ENCODE measurements at regions not wholly inside any gene's neighbourhood (a gene's known extent, or its start where the extent isn't known, plus 50 kb on each side); places are given as distances from the start of the nearest gene placed in this dataset.

DNA sequence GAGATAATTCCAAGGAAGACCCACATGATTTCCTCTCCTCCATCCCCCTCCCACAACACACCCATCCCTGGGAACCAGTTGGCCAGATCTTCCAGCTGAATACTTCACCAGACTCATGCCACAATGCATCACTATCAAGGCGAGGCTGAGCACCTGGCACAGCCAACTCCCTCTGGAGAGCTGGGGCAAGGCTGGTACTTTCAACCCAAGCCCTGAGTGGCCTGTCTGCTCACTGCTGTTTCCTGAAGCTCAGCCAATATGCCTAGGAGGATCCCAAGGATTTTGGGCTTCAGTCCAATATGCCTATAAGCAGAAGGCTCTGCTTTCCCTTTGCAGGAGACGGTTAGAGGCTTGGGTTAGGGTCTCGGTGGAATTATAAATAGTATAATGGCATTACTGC, 90.9 kb upstream of the NEO1 start:
- TF ChIP-seq, protein P1, sequence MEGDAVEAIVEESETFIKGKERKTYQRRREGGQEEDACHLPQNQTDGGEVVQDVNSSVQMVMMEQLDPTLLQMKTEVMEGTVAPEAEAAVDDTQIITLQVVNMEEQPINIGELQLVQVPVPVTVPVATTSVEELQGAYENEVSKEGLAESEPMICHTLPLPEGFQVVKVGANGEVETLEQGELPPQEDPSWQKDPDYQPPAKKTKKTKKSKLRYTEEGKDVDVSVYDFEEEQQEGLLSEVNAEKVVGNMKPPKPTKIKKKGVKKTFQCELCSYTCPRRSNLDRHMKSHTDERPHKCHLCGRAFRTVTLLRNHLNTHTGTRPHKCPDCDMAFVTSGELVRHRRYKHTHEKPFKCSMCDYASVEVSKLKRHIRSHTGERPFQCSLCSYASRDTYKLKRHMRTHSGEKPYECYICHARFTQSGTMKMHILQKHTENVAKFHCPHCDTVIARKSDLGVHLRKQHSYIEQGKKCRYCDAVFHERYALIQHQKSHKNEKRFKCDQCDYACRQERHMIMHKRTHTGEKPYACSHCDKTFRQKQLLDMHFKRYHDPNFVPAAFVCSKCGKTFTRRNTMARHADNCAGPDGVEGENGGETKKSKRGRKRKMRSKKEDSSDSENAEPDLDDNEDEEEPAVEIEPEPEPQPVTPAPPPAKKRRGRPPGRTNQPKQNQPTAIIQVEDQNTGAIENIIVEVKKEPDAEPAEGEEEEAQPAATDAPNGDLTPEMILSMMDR (IDR thresholded peaks at IDR 0.05), result no peak
- no peak for TF ChIP-seq POLR2A (IDR thresholded peaks at IDR 0.05)
